Calu3 (cell line): ENCODE measurements at regions not wholly inside any gene's neighbourhood (a gene's known extent, or its start where the extent isn't known, plus 50 kb on each side); places are given as distances from the start of the nearest gene placed in this dataset.

Experiments used
- BruUV-seq: library from RNA; stranded (reverse); fragments of 400-500 nt; replicated peaks from 2 replicates; lab custom pipeline; 2021; lab: Mats Ljungman, UMichigan
- CTCF ChIA-PET: fragments of 300-600 bp; sonication (Branson Sonifier 250); formaldehyde crosslinking; loops from one replicate; lab custom pipeline; 2022; ENCODE audit warnings: antibody characterized with exemption; lab: Charles Lee
- DNase-seq: peaks from one replicate; pipeline ENCODE4 v3.0.0; 2022
- H3K27ac Mint-ChIP-seq: one replicate; pipeline ENCODE4 v1.8.0; 2022; ENCODE audit warnings: mixed read lengths; ENCODE audit not compliant: unreplicated experiment
- H3K27me3 Mint-ChIP-seq: one replicate; pipeline ENCODE4 v1.8.0; 2022; ENCODE audit warnings: mixed read lengths; ENCODE audit not compliant: unreplicated experiment
- H3K36me3 Mint-ChIP-seq: one replicate; pipeline ENCODE4 v1.8.0; 2022; ENCODE audit warnings: mild to moderate bottlenecking, moderate library complexity, mixed read lengths; ENCODE audit not compliant: insufficient read depth, unreplicated experiment
- H3K4me1 Mint-ChIP-seq: one replicate; pipeline ENCODE4 v1.8.0; 2022; ENCODE audit warnings: mild to moderate bottlenecking, low read depth, mixed read lengths; ENCODE audit not compliant: unreplicated experiment
- H3K4me3 Mint-ChIP-seq: one replicate; pipeline ENCODE4 v1.8.0; 2022; ENCODE audit warnings: mild to moderate bottlenecking, low read depth, moderate library complexity, mixed read lengths; ENCODE audit not compliant: unreplicated experiment
- H3K9me3 Mint-ChIP-seq: one replicate; pipeline ENCODE4 v1.8.0; 2022; ENCODE audit warnings: low read depth, mixed read lengths; ENCODE audit not compliant: unreplicated experiment
- intact Hi-C: fragments of 100-400 bp; cut with micrococcal nuclease; formaldehyde crosslinking; loops from one replicate; pipeline ENCODE4 v1.10.0; 2022; ENCODE audit not compliant: unreplicated experiment
- TF ChIP-seq, protein P1 (sequence below): fragments of 200-600 bp; IDR thresholded peaks from one replicate; pipeline ENCODE4 v1.8.0; 2022; ENCODE audit warnings: antibody characterized with exemption; ENCODE audit not compliant: unreplicated experiment

DNA sequence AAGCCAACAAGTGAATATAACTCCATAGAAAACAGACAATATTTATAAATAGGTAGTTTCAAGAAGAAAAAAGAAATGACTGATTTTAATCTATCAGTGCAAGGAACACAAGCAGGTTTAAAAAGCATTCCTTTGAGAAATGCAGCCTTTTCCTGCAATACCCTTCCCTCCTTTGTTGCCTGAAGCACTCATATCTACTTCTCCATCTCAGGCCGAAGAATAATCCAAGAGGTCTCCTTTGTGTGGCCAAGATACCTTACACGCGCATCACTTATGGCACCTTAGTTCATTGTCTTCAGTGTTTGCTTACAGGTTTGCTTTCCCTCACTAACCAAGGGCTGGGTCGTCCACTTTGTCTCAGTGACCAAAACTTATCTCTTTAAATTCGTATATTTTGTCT lies 93.0 kb downstream of the MAIP1 start:
- CTCF ChIA-PET, result no interaction called here
- no peak overlapping the region for H3K4me3 Mint-ChIP-seq
- DNase-seq, result no peak
- no peaks in the 10 kb centered on the region for H3K27me3 Mint-ChIP-seq
- peaks cover 56% of the 10 kb centered on the region for H3K4me1 Mint-ChIP-seq
- peaks cover 7% of the 10 kb centered on the region for H3K9me3 Mint-ChIP-seq
- intact Hi-C loops, result no loop called here
- TF ChIP-seq, protein P1, sequence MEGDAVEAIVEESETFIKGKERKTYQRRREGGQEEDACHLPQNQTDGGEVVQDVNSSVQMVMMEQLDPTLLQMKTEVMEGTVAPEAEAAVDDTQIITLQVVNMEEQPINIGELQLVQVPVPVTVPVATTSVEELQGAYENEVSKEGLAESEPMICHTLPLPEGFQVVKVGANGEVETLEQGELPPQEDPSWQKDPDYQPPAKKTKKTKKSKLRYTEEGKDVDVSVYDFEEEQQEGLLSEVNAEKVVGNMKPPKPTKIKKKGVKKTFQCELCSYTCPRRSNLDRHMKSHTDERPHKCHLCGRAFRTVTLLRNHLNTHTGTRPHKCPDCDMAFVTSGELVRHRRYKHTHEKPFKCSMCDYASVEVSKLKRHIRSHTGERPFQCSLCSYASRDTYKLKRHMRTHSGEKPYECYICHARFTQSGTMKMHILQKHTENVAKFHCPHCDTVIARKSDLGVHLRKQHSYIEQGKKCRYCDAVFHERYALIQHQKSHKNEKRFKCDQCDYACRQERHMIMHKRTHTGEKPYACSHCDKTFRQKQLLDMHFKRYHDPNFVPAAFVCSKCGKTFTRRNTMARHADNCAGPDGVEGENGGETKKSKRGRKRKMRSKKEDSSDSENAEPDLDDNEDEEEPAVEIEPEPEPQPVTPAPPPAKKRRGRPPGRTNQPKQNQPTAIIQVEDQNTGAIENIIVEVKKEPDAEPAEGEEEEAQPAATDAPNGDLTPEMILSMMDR, result no peak
- H3K36me3 Mint-ChIP-seq, result peaks cover 6% of the 10 kb centered on the region
- H3K27ac Mint-ChIP-seq, result no peak overlapping the region
- BruUV-seq, result no TSS peak

DNA sequence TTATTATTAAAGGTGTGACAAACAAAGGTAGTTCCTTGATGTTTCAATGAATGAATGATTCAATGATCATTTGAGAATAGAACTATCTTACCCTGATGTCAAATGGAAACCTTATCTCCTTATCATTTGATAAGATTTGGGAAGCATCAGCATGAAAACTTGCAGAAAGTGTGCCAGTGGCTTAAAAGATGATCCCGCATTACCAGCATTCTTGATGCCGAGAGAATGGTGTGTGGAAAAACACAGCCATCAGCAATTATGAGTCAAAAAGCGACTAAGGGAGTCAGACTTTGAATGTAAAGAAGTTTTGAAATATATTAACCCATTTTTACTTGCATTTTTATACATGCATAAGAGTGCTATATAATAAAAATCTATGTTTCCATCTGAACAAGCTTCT lies 93.7 kb downstream of the MAIP1 start:
- no peaks in the 10 kb centered on the region for H3K27me3 Mint-ChIP-seq
- H3K36me3 Mint-ChIP-seq, result peaks cover 6% of the 10 kb centered on the region
- no peak overlapping the region for H3K4me3 Mint-ChIP-seq
- peaks cover 55% of the 10 kb centered on the region for H3K4me1 Mint-ChIP-seq
- no peak overlapping the region for H3K27ac Mint-ChIP-seq
- CTCF ChIA-PET, result no interaction called here
- TF ChIP-seq, protein P1, result no peak
- peaks cover 7% of the 10 kb centered on the region for H3K9me3 Mint-ChIP-seq
- BruUV-seq, result no TSS peak
- DNase-seq, result no peak
- intact Hi-C loops, result no loop called here

DNA sequence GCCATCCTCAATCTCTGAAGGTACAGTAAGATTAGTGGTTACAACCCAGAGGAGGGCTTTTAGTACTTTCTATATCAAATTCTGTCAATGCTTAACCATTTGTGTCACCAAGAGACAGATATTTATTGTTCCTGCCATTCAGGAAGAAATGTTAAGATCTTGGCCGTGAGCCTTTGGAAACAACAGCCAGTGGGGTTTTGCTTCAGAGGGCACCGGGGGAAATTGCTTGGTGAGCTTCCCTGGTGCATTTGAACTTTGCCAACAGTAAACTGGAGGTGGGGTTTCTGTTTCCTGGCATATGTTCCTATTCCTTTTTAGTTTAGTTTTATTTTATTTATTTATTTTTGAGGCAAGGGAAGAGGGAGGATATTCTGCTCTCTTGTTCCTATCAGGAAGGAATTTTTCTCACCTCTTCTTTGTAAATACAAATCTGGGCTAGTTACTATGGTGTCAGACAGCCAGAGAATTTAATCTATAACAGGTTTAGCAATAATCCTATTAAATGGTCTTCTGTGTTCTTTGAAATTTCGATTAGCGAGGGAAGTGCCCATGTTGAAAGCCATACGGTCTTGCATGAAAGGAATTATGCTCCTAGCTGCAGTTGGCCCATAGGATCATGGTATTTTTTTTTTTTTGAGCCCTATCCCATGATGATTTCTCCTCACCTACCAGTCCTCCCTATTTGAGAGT lies 95.7 kb downstream of the MAIP1 start:
- H3K27me3 Mint-ChIP-seq, result no peaks in the 10 kb centered on the region
- peaks cover 3% of the 10 kb centered on the region for H3K9me3 Mint-ChIP-seq
- CTCF ChIA-PET, result interaction anchor here (1.0 to 1.2 kb wide), 2 partner anchors 9 to 40 kb away, joined by 4 to 5 read pairs; no protein-coding TSS in a partner anchor
- intact Hi-C loops, result loop anchor here (1.0 to 5.0 kb wide), 3 partner anchors 26 to 251 kb away; no protein-coding TSS in a partner anchor
- H3K36me3 Mint-ChIP-seq, result peaks cover 6% of the 10 kb centered on the region
- H3K27ac Mint-ChIP-seq, result peak overlapping the region; percentile 91
- no TSS peak for BruUV-seq
- TF ChIP-seq, protein P1, result no peak
- peak; percentile 68 for DNase-seq
- H3K4me1 Mint-ChIP-seq, result peaks cover 48% of the 10 kb centered on the region
- peak overlapping the region; percentile 41 for H3K4me3 Mint-ChIP-seq

DNA sequence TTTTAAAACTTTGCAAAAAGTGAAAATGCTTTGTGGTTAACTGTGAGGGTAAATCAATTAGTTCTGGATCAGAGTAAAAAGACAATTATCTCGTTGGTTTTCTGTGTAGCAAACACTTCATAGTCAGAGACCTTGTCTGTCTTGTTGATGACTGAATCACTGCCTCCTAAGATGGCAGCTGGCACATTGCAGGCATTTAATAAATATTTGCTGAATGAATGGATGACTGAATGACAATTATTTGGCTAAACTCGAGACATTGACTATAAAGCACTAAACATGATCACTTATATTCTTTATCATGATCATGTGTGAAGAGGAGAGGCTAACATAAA lies 96.2 kb downstream of the MAIP1 start:
- CTCF ChIA-PET, result interaction anchor here (1.2 kb wide), 1 partner anchor 10 kb away, joined by 5 read pairs; no protein-coding TSS in a partner anchor
- TF ChIP-seq, protein P1, result no peak
- H3K4me1 Mint-ChIP-seq, result peaks cover 48% of the 10 kb centered on the region
- BruUV-seq, result no TSS peak
- H3K4me3 Mint-ChIP-seq, result peak overlapping the region; percentile 41
- H3K27me3 Mint-ChIP-seq, result no peaks in the 10 kb centered on the region
- peaks cover 6% of the 10 kb centered on the region for H3K36me3 Mint-ChIP-seq
- intact Hi-C loops, result loop anchor here (1.0 to 5.0 kb wide), 3 partner anchors 26 to 251 kb away; no protein-coding TSS in a partner anchor
- peaks cover 2% of the 10 kb centered on the region for H3K9me3 Mint-ChIP-seq
- H3K27ac Mint-ChIP-seq, result peak overlapping the region; percentile 91
- no peak for DNase-seq
